ENCODE measurements at regions not wholly inside any gene's neighbourhood (a gene's known extent, or its start where the extent isn't known, plus 50 kb on each side); places are given as distances from the start of the nearest gene placed in this dataset.

GRCh38 chr15:29938361-29939335 lies 116.4 kb upstream of the TJP1 start:
- peak; percentile 21; the same call in 1 of the 2 replicates for TF ChIP-seq CTCF (IDR thresholded peaks at IDR 0.05; ENCODE audit: low read depth, low read length)
- H3K4me3 ChIP-seq (ENCODE audit: low read depth, low read length): no peak overlapping the region

- TF ChIP-seq CTCF (IDR thresholded peaks at IDR 0.05; ENCODE audit: low read depth, low read length): no peak
- no peak overlapping the region for H3K4me3 ChIP-seq (ENCODE audit: low read depth, low read length)
Measured at GRCh38 chr15:29937956-29938355, 115.7 kb upstream of the TJP1 start.

GRCh38 chr15:29936353-29937049 lies 114.2 kb upstream of the TJP1 start:
- no peak overlapping the region for H3K4me3 ChIP-seq (ENCODE audit: low read depth, low read length)
- no peak for TF ChIP-seq CTCF (IDR thresholded peaks at IDR 0.05; ENCODE audit: low read depth, low read length)

- H3K4me3 ChIP-seq (ENCODE audit: low read depth, low read length): no peak overlapping the region
- peak; percentile 10; the same call in 1 of the 2 replicates for TF ChIP-seq CTCF (IDR thresholded peaks at IDR 0.05; ENCODE audit: low read depth, low read length)
Measured at GRCh38 chr15:29935296-29936004, 113.2 kb upstream of the TJP1 start.

GRCh38 chr15:29934251-29934650 lies 112.0 kb upstream of the TJP1 start:
- no peak overlapping the region for H3K4me3 ChIP-seq (ENCODE audit: low read depth, low read length)
- TF ChIP-seq CTCF (IDR thresholded peaks at IDR 0.05; ENCODE audit: low read depth, low read length): no peak

- no peak for TF ChIP-seq CTCF (IDR thresholded peaks at IDR 0.05; ENCODE audit: low read depth, low read length)
- H3K4me3 ChIP-seq (ENCODE audit: low read depth, low read length): no peak overlapping the region
Measured at GRCh38 chr15:29933042-29933803, 111.0 kb upstream of the TJP1 start.
